PFSK-1 (cell line): ENCODE measurements at regions not wholly inside any gene's neighbourhood (a gene's known extent, or its start where the extent isn't known, plus 50 kb on each side); places are given as distances from the start of the nearest gene placed in this dataset.

Source experiments
- FOXP2 ChIP-seq: optimal IDR thresholded peaks from 2 replicates; pipeline ENCODE3; 2011; ENCODE audit warnings: borderline replicate concordance, control low read depth, inconsistent platforms; ENCODE audit not compliant: insufficient read depth; ENCODE audit errors: extremely low read length, extremely low read depth
- POLR2AphosphoS5 ChIP-seq: IDR thresholded peaks from 2 replicates; pipeline ENCODE4 v1.6.1; 2012; ENCODE audit warnings: low read depth, mild to moderate bottlenecking, control low read depth, low read length, moderate library complexity
- SIN3A ChIP-seq: IDR thresholded peaks from 2 replicates; pipeline ENCODE4 v1.6.1; 2012; ENCODE audit warnings: mild to moderate bottlenecking, low read length, moderate library complexity, borderline replicate concordance; ENCODE audit not compliant: insufficient read depth
- TAF1 ChIP-seq: IDR thresholded peaks from 2 replicates; pipeline ENCODE4 v1.6.1; 2012; ENCODE audit warnings: low read length, control low read depth, borderline replicate concordance; ENCODE audit not compliant: insufficient read depth
- TF ChIP-seq, protein P1 (sequence below), 2 experiments: IDR thresholded peaks; 2 replicates each; pipeline versions ENCODE4 v1.6.1 to v1.8.0; 2011 to 2012; ENCODE audit warnings: low read depth in 2 of 2, low read length in 2 of 2, control low read depth in 1 of 2, inconsistent platforms in 1 of 2, mild to moderate bottlenecking in 1 of 2, moderate library complexity in 1 of 2; ENCODE audit not compliant: insufficient read depth in 1 of 2

DNA sequence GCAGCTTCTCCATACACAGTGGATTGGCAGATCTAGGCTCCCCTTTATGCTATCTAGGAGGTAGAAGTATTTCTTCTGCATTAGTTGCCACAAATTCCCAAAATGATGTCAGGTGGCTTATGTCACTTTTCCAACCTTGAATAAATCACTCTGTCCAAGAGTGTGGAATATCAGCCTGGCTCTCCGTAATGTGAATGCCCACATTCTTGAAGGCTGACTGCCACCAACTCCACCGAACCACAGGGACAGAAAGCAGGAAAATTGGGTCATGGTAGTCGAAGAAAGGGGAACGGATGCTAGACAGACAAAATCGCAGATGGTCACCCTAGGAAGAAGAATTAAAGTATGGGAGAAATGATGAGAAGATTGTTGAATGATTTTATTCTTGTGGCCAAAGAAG lies 624.9 kb upstream of the CDH2 start:
- TF ChIP-seq, protein P1, sequence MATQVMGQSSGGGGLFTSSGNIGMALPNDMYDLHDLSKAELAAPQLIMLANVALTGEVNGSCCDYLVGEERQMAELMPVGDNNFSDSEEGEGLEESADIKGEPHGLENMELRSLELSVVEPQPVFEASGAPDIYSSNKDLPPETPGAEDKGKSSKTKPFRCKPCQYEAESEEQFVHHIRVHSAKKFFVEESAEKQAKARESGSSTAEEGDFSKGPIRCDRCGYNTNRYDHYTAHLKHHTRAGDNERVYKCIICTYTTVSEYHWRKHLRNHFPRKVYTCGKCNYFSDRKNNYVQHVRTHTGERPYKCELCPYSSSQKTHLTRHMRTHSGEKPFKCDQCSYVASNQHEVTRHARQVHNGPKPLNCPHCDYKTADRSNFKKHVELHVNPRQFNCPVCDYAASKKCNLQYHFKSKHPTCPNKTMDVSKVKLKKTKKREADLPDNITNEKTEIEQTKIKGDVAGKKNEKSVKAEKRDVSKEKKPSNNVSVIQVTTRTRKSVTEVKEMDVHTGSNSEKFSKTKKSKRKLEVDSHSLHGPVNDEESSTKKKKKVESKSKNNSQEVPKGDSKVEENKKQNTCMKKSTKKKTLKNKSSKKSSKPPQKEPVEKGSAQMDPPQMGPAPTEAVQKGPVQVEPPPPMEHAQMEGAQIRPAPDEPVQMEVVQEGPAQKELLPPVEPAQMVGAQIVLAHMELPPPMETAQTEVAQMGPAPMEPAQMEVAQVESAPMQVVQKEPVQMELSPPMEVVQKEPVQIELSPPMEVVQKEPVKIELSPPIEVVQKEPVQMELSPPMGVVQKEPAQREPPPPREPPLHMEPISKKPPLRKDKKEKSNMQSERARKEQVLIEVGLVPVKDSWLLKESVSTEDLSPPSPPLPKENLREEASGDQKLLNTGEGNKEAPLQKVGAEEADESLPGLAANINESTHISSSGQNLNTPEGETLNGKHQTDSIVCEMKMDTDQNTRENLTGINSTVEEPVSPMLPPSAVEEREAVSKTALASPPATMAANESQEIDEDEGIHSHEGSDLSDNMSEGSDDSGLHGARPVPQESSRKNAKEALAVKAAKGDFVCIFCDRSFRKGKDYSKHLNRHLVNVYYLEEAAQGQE (IDR thresholded peaks at IDR 0.05; ENCODE audit: insufficient read depth in 1 of 2, low read depth in 2 of 2, low read length in 2 of 2), result no peak
- TF ChIP-seq SIN3A (no peak), TAF1 (no peak), FOXP2 (no peak), POLR2AphosphoS5 (no peak)

DNA sequence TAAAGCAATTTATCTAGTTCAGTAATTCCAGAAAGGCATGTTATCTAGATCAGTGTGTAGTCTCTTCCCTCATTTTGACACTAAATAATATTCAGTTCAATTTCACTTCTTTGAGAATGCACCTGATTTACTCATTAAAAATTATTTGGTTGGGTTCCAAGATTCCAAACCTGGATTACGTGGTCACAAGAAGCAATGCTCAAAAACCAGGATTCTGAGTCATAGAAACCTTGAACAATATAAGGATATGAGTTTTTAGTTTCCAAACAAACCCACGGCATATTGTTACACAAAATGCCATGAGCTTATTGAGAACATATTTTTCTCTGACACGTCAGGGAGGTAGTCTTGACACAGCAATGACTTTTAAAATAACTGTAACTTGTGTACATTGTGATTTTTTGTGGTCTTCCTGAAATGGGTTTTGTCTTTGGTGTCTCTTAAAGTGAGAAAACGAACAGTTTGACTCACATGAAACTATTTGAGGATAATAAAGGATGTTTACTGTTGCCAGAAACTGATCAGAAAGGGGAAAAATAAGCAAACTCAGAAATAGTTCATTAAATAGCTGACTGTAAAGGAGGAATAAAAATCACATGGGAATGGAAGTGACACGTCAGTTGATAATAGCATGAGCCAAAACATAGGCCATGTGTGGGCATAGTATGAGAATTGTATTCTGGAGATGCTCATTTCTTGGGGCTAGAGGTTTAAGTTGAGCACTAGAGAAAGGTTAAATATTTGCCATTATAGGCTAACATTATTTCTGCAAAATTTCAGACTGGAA lies 617.7 kb upstream of the CDH2 start:
- TF ChIP-seq, protein P1 (IDR thresholded peaks at IDR 0.05; ENCODE audit: insufficient read depth in 1 of 2, low read depth in 2 of 2, low read length in 2 of 2), result no peak
- TF ChIP-seq POLR2AphosphoS5 (no peak), FOXP2 (no peak), TAF1 (no peak), SIN3A (no peak)

DNA sequence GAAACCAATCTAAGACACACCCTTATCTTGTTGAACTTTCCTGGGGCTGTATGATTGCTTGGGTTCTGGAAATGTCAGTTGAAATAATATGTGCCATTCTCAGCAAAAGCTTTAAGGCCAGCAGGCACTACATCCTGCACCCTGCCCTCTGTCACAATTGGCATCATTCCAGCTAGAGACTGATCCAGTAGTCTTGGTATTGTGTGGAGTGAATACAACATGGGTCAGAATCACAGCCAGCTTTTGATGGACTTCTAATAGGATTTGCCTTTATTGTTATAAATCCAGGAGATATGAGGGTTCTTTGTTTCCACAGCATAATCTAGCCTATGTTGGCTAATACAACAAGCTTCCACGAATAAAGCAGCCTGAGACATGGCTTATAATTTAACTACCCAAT lies 617.0 kb upstream of the CDH2 start:
- TF ChIP-seq SIN3A (no peak), TAF1 (no peak), FOXP2 (no peak)
- TF ChIP-seq, protein P1 (IDR thresholded peaks at IDR 0.05; ENCODE audit: insufficient read depth in 1 of 2, low read depth in 2 of 2, low read length in 2 of 2), result no peak

DNA sequence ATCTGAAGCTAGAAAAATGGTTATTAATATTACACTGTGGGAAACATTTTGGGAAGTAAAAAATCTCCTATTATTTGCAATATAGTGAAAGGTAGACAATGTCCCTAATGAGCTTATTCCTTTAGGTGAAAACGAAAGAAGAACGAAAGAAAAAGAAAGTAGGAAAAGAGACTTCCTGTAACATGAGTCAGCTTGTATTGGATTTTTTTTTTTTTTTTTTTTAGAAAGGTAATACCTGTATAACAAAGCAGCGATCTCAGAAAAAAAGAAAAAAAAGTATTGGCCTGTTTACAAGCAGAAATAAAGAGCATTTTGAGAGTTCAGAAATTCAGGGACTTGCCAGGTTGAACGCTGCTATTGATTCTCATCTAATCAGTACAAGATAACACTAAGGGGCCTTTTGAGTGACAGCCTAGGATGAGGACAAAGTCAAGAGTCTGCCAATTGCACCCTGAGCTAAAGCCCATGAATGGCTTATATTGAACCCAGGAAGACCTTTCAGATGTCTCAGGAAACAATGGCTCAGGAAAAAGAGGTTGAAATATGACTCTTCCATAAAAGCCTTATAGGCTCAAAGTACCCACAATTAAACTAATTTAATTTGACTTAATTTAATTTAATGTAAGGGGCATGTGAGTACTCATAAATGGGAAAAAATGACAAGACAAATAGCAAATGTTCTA lies 615.6 kb upstream of the CDH2 start:
- TF ChIP-seq TAF1 (no peak), FOXP2 (no peak), POLR2AphosphoS5 (no peak), SIN3A (no peak)
- TF ChIP-seq, protein P1 (IDR thresholded peaks at IDR 0.05; ENCODE audit: insufficient read depth in 1 of 2, low read depth in 2 of 2, low read length in 2 of 2), result no peak
